Suprapubic skin (tissue), 4 donors: ENCODE measurements at regions not wholly inside any gene's neighbourhood (a gene's known extent, or its start where the extent isn't known, plus 50 kb on each side); places are given as distances from the start of the nearest gene placed in this dataset.

Experiments used
- DNase-seq, 2 donors: peaks; one replicate each; pipeline ENCODE4 v3.0.0-alpha.2; 2019; ENCODE audit warnings: low spot score in 2 of 2
- H3K27ac ChIP-seq: fragments of 200-600 bp; sonication (generic); one replicate; pipeline ENCODE4 v1.5.1; 2019
- H3K27me3 ChIP-seq: fragments of 200-600 bp; sonication (generic); one replicate; pipeline ENCODE4 v1.5.1; 2019
- H3K36me3 ChIP-seq: fragments of 200-600 bp; sonication (generic); one replicate; pipeline ENCODE4 v1.5.1; 2019
- H3K4me1 ChIP-seq: fragments of 200-600 bp; sonication (generic); one replicate; pipeline ENCODE4 v1.5.1; 2019
- H3K4me3 ChIP-seq: fragments of 200-600 bp; sonication (generic); one replicate; pipeline ENCODE4 v1.5.1; 2019; ENCODE audit warnings: mild to moderate bottlenecking
- H3K9me3 ChIP-seq: fragments of 200-600 bp; sonication (generic); one replicate; pipeline ENCODE4 v1.5.1; 2019
- EP300 ChIP-seq: sonication (generic); formaldehyde crosslinking; IDR thresholded peaks from one replicate; pipeline ENCODE4 v1.6.1; 2017; ENCODE audit warnings: antibody characterized with exemption
- POLR2A ChIP-seq, 2 donors: fragments of 450-650 bp; IDR thresholded peaks; one replicate each; pipeline ENCODE4 v1.6.1; 2017; ENCODE audit warnings: antibody characterized with exemption in 2 of 2, mild to moderate bottlenecking in 2 of 2, moderate library complexity in 2 of 2
- POLR2AphosphoS5 ChIP-seq, 3 donors: sonication (generic); formaldehyde crosslinking; IDR thresholded peaks; one replicate each; pipeline ENCODE4 v1.6.1; 2017; ENCODE audit warnings: antibody characterized with exemption in 3 of 3
- WGBS: methylation state at CpG from one replicate; pipeline ENCODE4 v1.1.5; 2018; 5-methylcytosine and 5-hydroxymethylcytosine counted together
- TF ChIP-seq, protein P1 (sequence below), 2 donors: fragments of 200-600 bp in 1 of 2; fragments of 450-650 bp in 1 of 2; sonication (generic) in 1 of 2; IDR thresholded peaks; one replicate each; pipeline ENCODE4 v1.5.1; 2016 to 2019; ENCODE audit warnings: antibody characterized with exemption in 2 of 2, mild to moderate bottlenecking in 1 of 2, moderate library complexity in 1 of 2

DNA sequence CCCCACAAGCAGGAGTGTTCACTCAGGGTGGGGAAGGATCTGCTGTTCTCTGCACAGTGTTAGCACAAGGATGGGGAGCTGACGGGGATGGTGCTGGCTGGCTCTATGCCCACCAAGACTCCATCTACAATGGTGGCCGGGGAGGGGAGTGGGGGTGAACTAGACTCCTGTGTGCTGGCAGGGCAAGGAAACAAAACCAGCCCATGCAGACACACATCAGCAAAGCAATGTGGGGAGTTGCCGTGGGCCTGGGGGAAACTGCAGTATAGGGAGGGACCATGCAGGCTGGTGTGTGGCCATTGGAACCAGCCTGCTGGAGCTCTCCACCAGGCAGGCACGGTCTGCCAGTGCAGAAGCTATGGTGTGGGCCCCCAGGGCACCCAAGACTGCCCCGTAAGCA lies 195.1 kb downstream of the PWWP3B start:
- TF ChIP-seq POLR2AphosphoS5 (IDR thresholded peaks at IDR 0.05) (no peak), POLR2A (IDR thresholded peaks at IDR 0.05) (no peak), EP300 (no peak)
- TF ChIP-seq, protein P1, sequence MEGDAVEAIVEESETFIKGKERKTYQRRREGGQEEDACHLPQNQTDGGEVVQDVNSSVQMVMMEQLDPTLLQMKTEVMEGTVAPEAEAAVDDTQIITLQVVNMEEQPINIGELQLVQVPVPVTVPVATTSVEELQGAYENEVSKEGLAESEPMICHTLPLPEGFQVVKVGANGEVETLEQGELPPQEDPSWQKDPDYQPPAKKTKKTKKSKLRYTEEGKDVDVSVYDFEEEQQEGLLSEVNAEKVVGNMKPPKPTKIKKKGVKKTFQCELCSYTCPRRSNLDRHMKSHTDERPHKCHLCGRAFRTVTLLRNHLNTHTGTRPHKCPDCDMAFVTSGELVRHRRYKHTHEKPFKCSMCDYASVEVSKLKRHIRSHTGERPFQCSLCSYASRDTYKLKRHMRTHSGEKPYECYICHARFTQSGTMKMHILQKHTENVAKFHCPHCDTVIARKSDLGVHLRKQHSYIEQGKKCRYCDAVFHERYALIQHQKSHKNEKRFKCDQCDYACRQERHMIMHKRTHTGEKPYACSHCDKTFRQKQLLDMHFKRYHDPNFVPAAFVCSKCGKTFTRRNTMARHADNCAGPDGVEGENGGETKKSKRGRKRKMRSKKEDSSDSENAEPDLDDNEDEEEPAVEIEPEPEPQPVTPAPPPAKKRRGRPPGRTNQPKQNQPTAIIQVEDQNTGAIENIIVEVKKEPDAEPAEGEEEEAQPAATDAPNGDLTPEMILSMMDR (IDR thresholded peaks at IDR 0.05): no peak

DNA sequence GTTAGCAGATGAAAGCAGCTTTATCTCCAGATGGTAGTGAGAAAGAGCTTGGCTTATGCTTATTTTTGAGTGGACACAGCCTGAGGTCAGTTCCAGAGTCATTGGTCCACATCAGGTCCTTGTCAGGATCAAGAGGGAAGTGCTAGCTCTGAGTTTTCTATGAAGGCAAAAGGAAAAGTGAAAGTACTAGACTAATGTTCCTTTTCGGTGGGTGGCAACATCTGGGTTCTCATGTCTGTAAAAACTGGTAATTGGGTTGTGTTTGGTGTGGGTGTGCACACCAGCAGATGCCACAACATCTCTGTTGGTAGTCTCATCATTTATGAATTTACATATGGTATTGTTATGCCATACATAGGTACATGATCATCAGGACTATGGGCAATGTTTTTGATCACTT lies 210.5 kb downstream of the PWWP3B start:
- H3K9me3 ChIP-seq: no peaks in the 10 kb centered on the region
- TF ChIP-seq POLR2A (IDR thresholded peaks at IDR 0.05) (no peak), POLR2AphosphoS5 (IDR thresholded peaks at IDR 0.05) (no peak), EP300 (no peak)
- TF ChIP-seq, protein P1 (IDR thresholded peaks at IDR 0.05): no peak
- H3K27ac ChIP-seq: no peak overlapping the region
- H3K27me3 ChIP-seq: no peaks in the 10 kb centered on the region
- no peaks in the 10 kb centered on the region for H3K4me1 ChIP-seq
- no peak for DNase-seq
- WGBS: 69% methylated on average over 1 of the region's 1 CpG
- no peaks in the 10 kb centered on the region for H3K36me3 ChIP-seq
- no peak overlapping the region for H3K4me3 ChIP-seq

More for the DNA sequence above, 195.1 kb downstream of the PWWP3B start:
- Histone ChIP-seq H3K4me3 (no peak overlapping the region), H3K36me3 (no peaks in the 10 kb centered on the region), H3K4me1 (no peaks in the 10 kb centered on the region), H3K27me3 (no peaks in the 10 kb centered on the region), H3K9me3 (no peaks in the 10 kb centered on the region), H3K27ac (no peak overlapping the region)
- DNase-seq: no peak
- 86% methylated on average over 3 of the region's 5 CpGs for whole genome bisulfite sequencing

DNA sequence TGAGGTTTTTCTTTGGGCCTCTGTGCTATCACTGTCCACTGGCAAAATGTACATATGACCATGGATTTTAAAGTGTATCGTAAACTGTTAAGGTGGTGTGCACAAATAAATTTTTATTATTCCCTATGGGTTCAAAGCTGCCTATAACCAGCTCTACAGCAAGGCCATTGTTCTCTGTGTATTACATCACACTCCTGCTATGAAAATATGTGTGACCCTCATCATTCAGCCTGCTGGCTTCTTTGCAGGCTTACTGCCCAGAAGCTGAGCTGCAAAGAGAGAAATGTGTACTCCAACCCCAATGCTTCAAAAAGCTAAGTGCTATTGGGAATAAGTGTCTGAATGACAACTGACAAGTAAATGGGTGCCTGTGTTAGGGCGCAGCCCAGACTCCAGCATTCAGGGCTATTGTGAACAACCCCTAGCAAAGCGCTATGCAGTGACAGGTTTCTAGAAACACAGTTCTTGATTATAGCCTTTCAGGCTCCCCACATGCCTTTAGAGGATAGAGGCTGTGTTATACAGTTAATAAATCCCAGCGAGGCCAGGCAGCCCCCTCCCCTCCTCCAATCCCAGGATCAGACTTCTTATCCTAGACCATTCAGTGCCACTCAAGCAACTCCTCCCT lies 220.4 kb upstream of the RADX start:
- 61% methylated on average over 4 of the region's 4 CpGs for WGBS
- no peak for TF ChIP-seq POLR2A (IDR thresholded peaks at IDR 0.05)
- TF ChIP-seq, protein P1 (IDR thresholded peaks at IDR 0.05): no peak
- TF ChIP-seq POLR2AphosphoS5 (IDR thresholded peaks at IDR 0.05): no peak
- no peak for TF ChIP-seq EP300
- Histone ChIP-seq H3K27ac (no peak overlapping the region), H3K4me3 (no peak overlapping the region), H3K27me3 (no peaks in the 10 kb centered on the region), H3K36me3 (no peaks in the 10 kb centered on the region), H3K4me1 (no peaks in the 10 kb centered on the region), H3K9me3 (no peaks in the 10 kb centered on the region)
- DNase-seq: no peak

DNA sequence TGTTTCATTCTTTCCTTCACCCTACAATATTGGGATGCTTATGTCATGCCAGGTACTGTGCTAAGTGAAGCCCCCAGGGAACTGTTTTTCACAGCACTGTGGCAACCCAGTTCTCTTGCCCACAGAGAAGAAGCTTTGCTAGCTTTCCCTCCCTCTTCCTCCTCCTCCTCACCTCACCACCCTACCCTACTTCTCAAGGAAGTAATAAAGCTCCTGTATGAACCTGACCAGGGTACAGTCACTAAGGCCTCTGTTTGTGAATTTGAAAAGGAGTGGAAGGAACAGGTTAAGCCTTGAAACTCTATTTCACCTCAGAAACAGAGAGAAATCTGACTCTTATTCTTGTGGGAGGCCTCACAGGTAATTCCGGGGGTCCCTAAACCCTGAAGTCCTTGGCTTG lies 219.4 kb upstream of the RADX start:
- H3K4me1 ChIP-seq: no peaks in the 10 kb centered on the region
- no peak for DNase-seq
- no peak overlapping the region for H3K4me3 ChIP-seq
- TF ChIP-seq, protein P1 (IDR thresholded peaks at IDR 0.05): no peak
- TF ChIP-seq POLR2A (IDR thresholded peaks at IDR 0.05) (no peak), POLR2AphosphoS5 (IDR thresholded peaks at IDR 0.05) (no peak), EP300 (no peak)
- H3K9me3 ChIP-seq: no peaks in the 10 kb centered on the region
- H3K27me3 ChIP-seq: no peaks in the 10 kb centered on the region
- no peak overlapping the region for H3K27ac ChIP-seq
- H3K36me3 ChIP-seq: no peaks in the 10 kb centered on the region
- 50% methylated on average over 1 of the region's 1 CpG for WGBS

DNA sequence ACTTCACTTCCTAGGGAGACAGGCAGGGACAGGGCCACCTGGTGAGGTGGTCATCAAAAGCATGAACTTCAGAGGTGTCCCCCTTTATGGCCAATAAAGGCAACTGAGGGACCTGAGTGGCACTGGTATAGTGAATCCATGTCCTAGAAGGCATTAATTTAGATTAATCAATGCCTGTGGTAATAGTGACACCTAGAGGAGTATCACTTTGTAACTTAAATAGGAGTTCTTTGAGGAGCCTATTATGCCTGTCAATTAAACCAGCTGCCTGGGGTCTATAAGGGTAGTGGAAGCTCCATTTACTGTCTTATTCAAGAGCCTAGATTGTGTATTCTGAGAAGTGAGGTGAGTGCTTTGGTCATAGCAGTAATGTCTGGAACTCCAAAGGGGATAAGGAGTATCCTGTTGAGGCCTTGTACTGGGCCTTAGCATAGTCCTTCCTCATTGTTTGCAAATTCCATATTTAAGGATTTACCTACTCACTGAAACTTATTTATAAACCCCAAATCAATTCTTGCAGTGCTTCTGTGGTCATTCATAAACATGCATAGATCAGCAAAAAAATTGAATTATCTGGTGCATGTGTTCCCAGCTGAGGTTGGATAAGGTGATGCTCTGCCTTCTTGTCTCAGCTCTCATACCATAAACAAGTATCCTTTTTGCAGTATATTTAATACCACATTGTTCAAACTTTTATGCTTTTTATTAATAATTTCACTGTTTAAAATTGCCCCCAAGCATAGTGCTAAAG lies 213.8 kb upstream of the RADX start:
- TF ChIP-seq POLR2AphosphoS5 (IDR thresholded peaks at IDR 0.05) (no peak), POLR2A (IDR thresholded peaks at IDR 0.05) (no peak), EP300 (no peak)
- TF ChIP-seq, protein P1 (IDR thresholded peaks at IDR 0.05): no peak
- no peaks in the 10 kb centered on the region for H3K4me1 ChIP-seq
- H3K36me3 ChIP-seq: no peaks in the 10 kb centered on the region
- no peak for DNase-seq
- no peaks in the 10 kb centered on the region for H3K27me3 ChIP-seq
- no peaks in the 10 kb centered on the region for H3K9me3 ChIP-seq
- no peak overlapping the region for H3K4me3 ChIP-seq
- H3K27ac ChIP-seq: no peak overlapping the region
